ENCODE measurements at regions not wholly inside any gene's neighbourhood (a gene's known extent, or its start where the extent isn't known, plus 50 kb on each side); places are given as distances from the start of the nearest gene placed in this dataset.
"Not testable (repeated sequence)": the region's sequence is repeated elsewhere in the genome, so short reads cannot be mapped to it uniquely, and the experiment has no call there.

DNA sequence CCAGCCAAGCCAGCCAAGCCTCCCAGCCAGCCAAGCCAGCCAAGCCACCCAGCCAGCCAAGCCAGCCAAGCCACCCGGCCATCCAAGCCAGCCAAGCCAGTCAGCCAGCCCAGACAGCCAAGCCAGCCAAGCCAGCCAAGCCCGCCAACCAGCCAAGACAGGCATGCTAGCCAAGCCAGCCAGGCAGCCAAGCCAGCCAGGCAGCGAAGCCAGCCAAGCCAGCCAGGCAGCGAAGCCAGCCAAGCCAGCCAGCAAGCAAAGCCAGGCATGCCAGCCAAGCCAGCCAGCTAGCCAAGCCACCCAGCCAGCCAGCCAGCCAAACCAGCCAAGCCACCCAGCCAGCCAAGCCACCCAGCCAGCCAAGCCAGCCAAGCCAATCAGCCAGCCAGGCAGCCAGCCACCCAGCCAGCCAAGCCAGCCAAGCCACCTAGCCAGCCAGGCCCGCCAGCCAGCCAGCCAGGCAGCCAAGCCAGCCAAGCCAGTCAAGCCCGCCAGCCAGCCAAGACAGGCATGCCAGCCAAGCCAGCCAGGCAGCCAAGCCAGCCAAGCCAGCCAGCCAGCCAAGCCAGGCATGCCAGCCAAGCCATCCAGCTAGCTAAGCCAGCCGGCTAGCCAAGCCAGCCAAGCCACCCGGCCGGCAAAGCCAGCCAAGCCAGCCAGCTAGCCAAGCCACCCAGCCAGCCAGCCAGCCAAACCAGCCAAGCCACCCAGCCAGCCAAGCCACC is 318.5 kb upstream of the PLGLB2 start:
- not testable (repeated sequence) for H3K9me3 Mint-ChIP-seq, ATAC-seq, H3K27ac Mint-ChIP-seq

DNA sequence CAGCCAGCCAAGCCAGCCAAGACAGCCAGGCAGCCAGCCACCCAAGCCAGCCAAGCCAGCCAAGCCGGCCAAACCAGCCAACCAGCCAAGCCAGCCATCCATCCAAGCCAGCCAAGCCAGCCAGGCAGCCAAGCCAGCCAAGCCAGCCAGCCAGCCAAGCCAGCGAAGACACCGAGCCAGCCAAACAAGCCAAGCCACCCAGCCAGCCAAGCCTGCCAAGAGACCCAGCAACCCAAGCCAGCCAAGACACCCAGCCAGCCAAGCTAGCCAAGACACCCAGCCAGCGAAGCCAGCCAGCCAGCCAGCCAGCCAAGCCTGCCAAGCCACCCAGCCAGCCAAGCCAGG is 318.0 kb upstream of the PLGLB2 start:
- not testable (repeated sequence) for H3K4me3 Mint-ChIP-seq, H3K4me1 Mint-ChIP-seq, H3K27me3 Mint-ChIP-seq, ATAC-seq, DNase-seq, H3K9me3 Mint-ChIP-seq, H3K27ac Mint-ChIP-seq

More for the DNA sequence above, 318.5 kb upstream of the PLGLB2 start:
- H3K4me3 Mint-ChIP-seq, DNase-seq, H3K27me3 Mint-ChIP-seq, H3K4me1 Mint-ChIP-seq: not testable (repeated sequence)

- not testable (repeated sequence) for H3K9me3 Mint-ChIP-seq, H3K4me3 Mint-ChIP-seq, ATAC-seq, H3K27me3 Mint-ChIP-seq, DNase-seq, H3K27ac Mint-ChIP-seq, H3K4me1 Mint-ChIP-seq
Measured at GRCh38 chr2:87431051-87431450, 316.8 kb upstream of the PLGLB2 start.

DNA sequence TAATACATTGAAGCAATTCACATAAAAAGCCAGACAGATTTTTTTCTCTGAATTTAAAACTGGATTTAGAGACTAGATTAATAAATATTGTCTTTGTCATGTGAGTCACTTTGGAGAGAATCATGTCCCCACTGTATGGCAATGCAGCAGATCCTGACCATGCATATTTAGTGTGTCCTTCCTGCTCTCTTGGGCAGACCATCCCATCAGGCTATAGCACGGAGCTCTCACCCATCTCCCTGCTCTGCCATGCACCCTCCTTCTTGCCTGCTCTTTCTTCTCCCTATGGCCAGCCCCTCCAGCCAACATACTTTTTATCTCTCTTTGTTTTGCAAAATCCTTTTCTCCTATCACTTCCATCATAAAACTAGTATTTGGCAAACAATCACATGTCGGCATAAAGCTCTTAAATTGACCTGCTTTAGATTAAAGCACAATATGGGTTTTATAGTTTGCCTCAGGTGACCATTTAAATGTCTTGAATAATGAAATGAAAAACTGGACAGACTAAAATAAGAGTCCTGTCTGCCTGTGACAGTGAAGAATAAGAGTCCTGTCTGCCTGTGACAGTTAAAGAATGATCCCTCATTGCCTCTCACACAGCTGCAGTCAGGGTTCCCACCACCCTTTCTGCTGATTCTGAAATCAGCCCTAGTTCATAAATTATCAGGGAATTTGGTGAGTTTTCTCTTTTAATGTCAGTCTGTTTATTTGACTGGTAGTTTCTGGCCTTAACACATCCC is 315.0 kb upstream of the PLGLB2 start:
- not testable (repeated sequence) for ATAC-seq, H3K27ac Mint-ChIP-seq, H3K4me3 Mint-ChIP-seq, H3K9me3 Mint-ChIP-seq, DNase-seq, H3K4me1 Mint-ChIP-seq, H3K27me3 Mint-ChIP-seq

- not testable (repeated sequence) for H3K27me3 Mint-ChIP-seq, H3K9me3 Mint-ChIP-seq, DNase-seq, H3K4me3 Mint-ChIP-seq, H3K4me1 Mint-ChIP-seq, H3K27ac Mint-ChIP-seq
- ATAC-seq, result peak; percentile 40
Measured at GRCh38 chr2:87436007-87436406, 311.9 kb upstream of the PLGLB2 start.

DNA sequence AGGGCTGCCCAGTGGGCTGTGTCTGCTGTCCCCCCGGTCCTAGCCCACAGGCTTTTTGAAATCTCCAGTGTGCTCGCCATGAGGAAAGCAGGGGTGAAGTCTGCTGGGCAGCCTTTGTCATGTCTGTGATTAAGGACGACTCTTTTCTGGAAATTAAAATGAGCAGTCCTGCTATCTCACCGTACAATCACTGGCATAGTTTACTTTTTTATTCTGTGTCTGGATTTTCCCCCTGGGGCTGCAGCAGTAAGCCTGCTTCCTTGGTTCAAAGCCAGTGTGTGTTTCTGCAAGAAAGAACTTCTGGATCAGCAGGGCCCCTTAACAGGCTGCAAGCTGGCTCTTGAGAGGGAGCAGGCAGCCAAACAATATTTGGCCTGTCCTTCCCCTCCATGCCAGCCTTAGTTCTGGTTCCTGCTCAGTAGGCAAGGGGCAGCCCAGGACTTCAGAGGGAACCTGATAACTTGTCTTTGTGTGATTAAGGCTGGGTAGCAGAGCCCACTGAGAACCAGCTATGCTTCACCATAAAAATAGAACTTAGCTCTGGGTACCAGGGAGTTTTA is 310.1 kb upstream of the PLGLB2 start:
- not testable (repeated sequence) for H3K4me1 Mint-ChIP-seq

GRCh38 chr2:87438780-87439454 is 309.0 kb upstream of the PLGLB2 start:
- ATAC-seq, H3K27me3 Mint-ChIP-seq, H3K9me3 Mint-ChIP-seq, DNase-seq, H3K27ac Mint-ChIP-seq, H3K4me3 Mint-ChIP-seq: not testable (repeated sequence)
- H3K4me1 Mint-ChIP-seq, result peaks cover 12% of the 10 kb centered on the region

More for the DNA sequence above, 310.1 kb upstream of the PLGLB2 start:
- DNase-seq, H3K9me3 Mint-ChIP-seq, H3K27ac Mint-ChIP-seq, ATAC-seq, H3K4me3 Mint-ChIP-seq, H3K27me3 Mint-ChIP-seq: not testable (repeated sequence)

- not testable (repeated sequence) for H3K9me3 Mint-ChIP-seq, H3K27ac Mint-ChIP-seq, DNase-seq, ATAC-seq, H3K27me3 Mint-ChIP-seq, H3K4me3 Mint-ChIP-seq
- H3K4me1 Mint-ChIP-seq, result peaks cover 17% of the 10 kb centered on the region
Measured at GRCh38 chr2:87439617-87440204, 308.2 kb upstream of the PLGLB2 start.

- H3K27ac Mint-ChIP-seq, H3K4me3 Mint-ChIP-seq, ATAC-seq, H3K27me3 Mint-ChIP-seq, H3K9me3 Mint-ChIP-seq, DNase-seq: not testable (repeated sequence)
- peaks cover 25% of the 10 kb centered on the region for H3K4me1 Mint-ChIP-seq
Measured at GRCh38 chr2:87440650-87441049, 307.2 kb upstream of the PLGLB2 start.

GRCh38 chr2:87441375-87441774 is 306.5 kb upstream of the PLGLB2 start:
- not testable (repeated sequence) for H3K9me3 Mint-ChIP-seq, H3K27me3 Mint-ChIP-seq, H3K27ac Mint-ChIP-seq, ATAC-seq, DNase-seq, H3K4me3 Mint-ChIP-seq
- H3K4me1 Mint-ChIP-seq, result peaks cover 28% of the 10 kb centered on the region

- not testable (repeated sequence) for H3K4me3 Mint-ChIP-seq, H3K9me3 Mint-ChIP-seq, H3K27me3 Mint-ChIP-seq
- ATAC-seq, result peak; percentile 93
- Mint-ChIP-seq H3K27ac (peak overlapping the region in 1 of 2 donors; percentile 42), H3K4me1 (peaks cover 28% of the 10 kb centered on the region)
- peak; percentile 23 to 53 for DNase-seq
Measured at GRCh38 chr2:87442983-87443577, 304.8 kb upstream of the PLGLB2 start.

DNA sequence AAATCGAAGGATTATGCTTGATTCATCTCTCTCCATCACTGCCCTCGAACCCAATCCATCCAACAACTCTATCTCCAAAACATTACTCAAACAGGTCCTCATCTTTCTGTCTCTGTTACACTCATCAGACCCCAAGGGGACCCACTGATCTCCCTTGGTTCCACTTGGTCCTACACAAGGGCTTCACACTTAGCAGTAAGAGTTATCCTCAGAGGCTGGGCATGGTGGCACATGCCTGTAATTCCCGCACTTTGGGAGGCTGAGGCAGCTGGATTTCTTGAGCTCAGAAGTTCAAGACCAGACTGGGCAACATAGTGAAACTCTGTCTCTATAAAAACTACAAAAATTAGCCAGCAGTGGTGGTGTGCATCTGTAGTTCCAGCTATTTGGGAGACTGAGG is 302.9 kb upstream of the PLGLB2 start:
- H3K4me1 Mint-ChIP-seq, result peaks cover 28% of the 10 kb centered on the region
- not testable (repeated sequence) for H3K27ac Mint-ChIP-seq, DNase-seq, ATAC-seq, H3K4me3 Mint-ChIP-seq, H3K27me3 Mint-ChIP-seq, H3K9me3 Mint-ChIP-seq

- peak; percentile 77 for ATAC-seq
- H3K27me3 Mint-ChIP-seq, H3K9me3 Mint-ChIP-seq, DNase-seq: not testable (repeated sequence)
- H3K4me3 Mint-ChIP-seq, result peak overlapping the region; percentile 53 to 66
- peaks cover 28% of the 10 kb centered on the region for H3K4me1 Mint-ChIP-seq
- peak overlapping the region; percentile 80 to 93 for H3K27ac Mint-ChIP-seq
Measured at GRCh38 chr2:87445613-87446312, 302.1 kb upstream of the PLGLB2 start.

GRCh38 chr2:87446313-87446696 is 301.6 kb upstream of the PLGLB2 start:
- peak; percentile 37 for ATAC-seq
- H3K27me3 Mint-ChIP-seq, H3K9me3 Mint-ChIP-seq, H3K4me3 Mint-ChIP-seq, H3K27ac Mint-ChIP-seq, DNase-seq: not testable (repeated sequence)
- peaks cover 28% of the 10 kb centered on the region for H3K4me1 Mint-ChIP-seq
